ENCODE measurements at regions not wholly inside any gene's neighbourhood (a gene's known extent, or its start where the extent isn't known, plus 50 kb on each side); places are given as distances from the start of the nearest gene placed in this dataset.

DNA sequence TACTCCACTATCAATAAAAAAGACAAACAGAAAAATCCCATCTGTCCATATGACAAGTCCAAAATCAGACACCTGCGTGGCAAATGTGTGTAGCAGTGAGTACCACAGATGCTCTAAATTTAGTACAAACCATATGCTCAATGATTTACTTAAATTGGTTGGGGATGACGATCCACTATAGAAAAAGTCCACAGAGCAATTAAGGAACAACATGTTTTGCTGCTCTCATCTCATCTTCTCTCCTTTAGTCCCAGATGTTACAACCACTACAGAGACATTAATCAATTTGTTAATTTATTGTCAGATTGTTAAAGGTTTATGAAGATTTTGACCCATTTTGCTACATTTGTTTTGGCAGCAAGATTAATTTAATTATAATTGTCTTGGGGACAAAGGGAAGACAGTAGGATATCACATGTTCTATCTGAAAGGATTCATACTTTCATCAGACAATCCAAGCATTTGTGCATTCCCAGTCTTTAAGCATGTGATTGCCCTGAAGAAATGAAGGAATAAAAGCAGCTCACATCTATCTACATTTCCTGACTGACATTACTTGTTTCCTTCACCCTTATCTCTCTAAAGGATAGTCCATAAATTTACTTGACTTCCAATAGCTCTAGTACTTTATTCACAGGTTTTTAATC, 2268.1 kb downstream of the PCDH7 start:
- no peak for DNase-seq
- Histone ChIP-seq H3K9me3 (no peaks in the 10 kb centered on the region), H3K36me3 (no peaks in the 10 kb centered on the region), H3K27me3 (no peaks in the 10 kb centered on the region), H3K4me3 (no peak overlapping the region), H3K4me1 (no peaks in the 10 kb centered on the region), H3K27ac (no peak overlapping the region)
- no peak for ATAC-seq (ENCODE audit: low FRiP score in 2 of 2)
- WGBS, 2 donors = 74 to 76% methylated on average over 2 of the region's 2 CpGs
- TF ChIP-seq EP300 (IDR thresholded peaks at IDR 0.05) (no peak), POLR2AphosphoS5 (IDR thresholded peaks at IDR 0.05) (no peak), POLR2A (IDR thresholded peaks at IDR 0.05) (no peak)
- TF ChIP-seq, protein P1, sequence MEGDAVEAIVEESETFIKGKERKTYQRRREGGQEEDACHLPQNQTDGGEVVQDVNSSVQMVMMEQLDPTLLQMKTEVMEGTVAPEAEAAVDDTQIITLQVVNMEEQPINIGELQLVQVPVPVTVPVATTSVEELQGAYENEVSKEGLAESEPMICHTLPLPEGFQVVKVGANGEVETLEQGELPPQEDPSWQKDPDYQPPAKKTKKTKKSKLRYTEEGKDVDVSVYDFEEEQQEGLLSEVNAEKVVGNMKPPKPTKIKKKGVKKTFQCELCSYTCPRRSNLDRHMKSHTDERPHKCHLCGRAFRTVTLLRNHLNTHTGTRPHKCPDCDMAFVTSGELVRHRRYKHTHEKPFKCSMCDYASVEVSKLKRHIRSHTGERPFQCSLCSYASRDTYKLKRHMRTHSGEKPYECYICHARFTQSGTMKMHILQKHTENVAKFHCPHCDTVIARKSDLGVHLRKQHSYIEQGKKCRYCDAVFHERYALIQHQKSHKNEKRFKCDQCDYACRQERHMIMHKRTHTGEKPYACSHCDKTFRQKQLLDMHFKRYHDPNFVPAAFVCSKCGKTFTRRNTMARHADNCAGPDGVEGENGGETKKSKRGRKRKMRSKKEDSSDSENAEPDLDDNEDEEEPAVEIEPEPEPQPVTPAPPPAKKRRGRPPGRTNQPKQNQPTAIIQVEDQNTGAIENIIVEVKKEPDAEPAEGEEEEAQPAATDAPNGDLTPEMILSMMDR (IDR thresholded peaks at IDR 0.05) = no peak

DNA sequence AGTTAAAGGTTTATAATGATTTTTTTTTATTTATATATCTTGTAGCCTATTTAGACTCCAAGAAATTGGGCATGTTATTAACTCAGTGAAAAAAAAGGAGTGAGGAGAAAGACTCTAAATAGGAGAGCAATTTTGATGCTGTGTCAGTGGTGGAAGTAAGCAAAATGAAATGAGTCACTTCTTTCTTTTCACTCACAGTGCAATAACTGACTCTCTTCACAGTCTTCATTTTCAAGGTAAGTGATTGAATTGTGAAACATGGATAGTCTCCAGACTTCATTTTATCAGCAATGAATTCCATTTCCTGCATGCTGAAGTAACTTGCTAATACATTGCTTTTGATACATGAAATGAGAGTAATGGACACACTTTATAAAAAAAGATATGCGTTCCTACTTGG, 2271.5 kb downstream of the PCDH7 start:
- no peaks in the 10 kb centered on the region for H3K36me3 ChIP-seq
- H3K9me3 ChIP-seq = no peaks in the 10 kb centered on the region
- H3K27me3 ChIP-seq = no peaks in the 10 kb centered on the region
- H3K4me1 ChIP-seq = no peaks in the 10 kb centered on the region
- DNase-seq = no peak
- TF ChIP-seq POLR2A (IDR thresholded peaks at IDR 0.05) (no peak), POLR2AphosphoS5 (IDR thresholded peaks at IDR 0.05) (no peak), EP300 (IDR thresholded peaks at IDR 0.05) (no peak)
- TF ChIP-seq, protein P1 (IDR thresholded peaks at IDR 0.05) = no peak
- H3K27ac ChIP-seq = no peak overlapping the region
- no peak for ATAC-seq (ENCODE audit: low FRiP score in 2 of 2)
- H3K4me3 ChIP-seq = no peak overlapping the region
- WGBS, 2 donors = 75 to 88% methylated on average over 1 of the region's 1 CpG

DNA sequence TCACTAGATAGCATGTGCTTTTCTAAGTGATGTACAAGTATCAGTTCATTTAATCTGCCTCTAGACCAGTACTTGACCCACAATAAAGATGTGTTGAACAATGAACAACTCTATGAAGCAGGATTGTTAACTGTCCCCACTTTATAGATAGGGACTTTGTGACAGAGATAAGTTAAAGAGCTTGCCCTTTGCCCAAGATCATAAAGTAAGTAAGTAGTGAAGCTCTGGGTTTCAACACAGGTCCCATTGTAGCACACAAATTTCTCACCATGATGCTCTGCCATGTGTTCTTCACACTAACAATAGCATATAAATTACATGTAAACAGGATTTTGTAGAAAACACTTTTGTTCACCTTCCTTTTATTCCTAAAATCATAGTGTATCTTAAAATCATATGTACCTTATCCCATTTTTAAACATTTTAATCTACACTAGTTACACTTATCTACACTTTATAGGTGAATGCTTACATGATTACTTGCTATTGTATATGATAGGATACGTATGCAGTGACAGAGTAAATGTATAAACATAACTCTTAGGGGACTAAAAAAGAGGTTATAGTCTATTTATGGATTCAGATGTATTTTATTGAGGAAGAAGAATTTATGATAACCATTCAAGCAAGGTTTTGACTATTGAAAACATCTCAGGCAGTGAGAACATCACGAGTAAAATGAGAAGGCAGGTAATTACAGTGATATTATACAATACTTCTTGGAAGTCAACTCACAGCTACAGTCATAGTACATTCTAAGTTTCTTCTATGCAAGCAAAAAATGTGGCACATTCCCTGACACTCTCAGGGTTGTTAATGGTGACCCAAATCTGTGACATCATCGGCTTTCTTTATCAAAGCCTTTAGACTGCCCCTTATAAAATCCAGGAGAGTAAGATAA, 2275.1 kb downstream of the PCDH7 start:
- H3K27ac ChIP-seq = no peak overlapping the region
- no peaks in the 10 kb centered on the region for H3K36me3 ChIP-seq
- H3K4me3 ChIP-seq = no peak overlapping the region
- no peaks in the 10 kb centered on the region for H3K9me3 ChIP-seq
- DNase-seq = no peak
- WGBS, 2 donors = 67 to 68% methylated on average over 3 of the region's 3 CpGs
- no peak for ATAC-seq (ENCODE audit: low FRiP score in 2 of 2)
- H3K4me1 ChIP-seq = no peaks in the 10 kb centered on the region
- TF ChIP-seq POLR2A (IDR thresholded peaks at IDR 0.05) (no peak), EP300 (IDR thresholded peaks at IDR 0.05) (no peak), POLR2AphosphoS5 (IDR thresholded peaks at IDR 0.05) (no peak)
- TF ChIP-seq, protein P1 (IDR thresholded peaks at IDR 0.05) = no peak
- H3K27me3 ChIP-seq = no peaks in the 10 kb centered on the region

DNA sequence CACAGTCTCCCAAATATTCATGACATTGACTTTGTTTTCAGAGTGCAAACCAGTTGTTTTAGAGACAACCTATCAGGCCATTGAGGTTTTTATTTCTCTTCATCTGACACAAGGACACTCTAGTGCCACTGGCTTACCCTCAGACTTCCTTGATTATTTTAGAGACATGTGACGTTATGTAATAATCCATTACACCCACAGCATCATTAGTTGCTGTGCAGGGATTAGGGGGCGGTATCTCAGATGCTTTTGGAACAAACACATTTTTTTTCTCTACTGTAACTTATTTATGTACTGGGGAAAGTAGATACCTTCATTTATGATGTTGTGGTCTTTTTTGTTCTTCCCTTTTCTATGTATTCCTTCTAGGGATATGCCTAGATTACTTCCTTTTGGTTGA, 2293.1 kb downstream of the PCDH7 start:
- WGBS, 2 donors = 78 to 86% methylated on average over 2 of the region's 2 CpGs

More for the DNA sequence above, 2293.1 kb downstream of the PCDH7 start:
- DNase-seq (no peak), ATAC-seq (ENCODE audit: low FRiP score in 2 of 2) (no peak)
- Histone ChIP-seq H3K36me3 (no peaks in the 10 kb centered on the region), H3K4me3 (no peak overlapping the region), H3K27ac (no peak overlapping the region), H3K9me3 (no peaks in the 10 kb centered on the region), H3K4me1 (no peaks in the 10 kb centered on the region), H3K27me3 (no peaks in the 10 kb centered on the region)
- TF ChIP-seq POLR2AphosphoS5 (IDR thresholded peaks at IDR 0.05) (no peak), POLR2A (IDR thresholded peaks at IDR 0.05) (no peak), EP300 (IDR thresholded peaks at IDR 0.05) (no peak)
- TF ChIP-seq, protein P1 (IDR thresholded peaks at IDR 0.05) = no peak
